ENCODE measurements at regions not wholly inside any gene's neighbourhood (a gene's known extent, or its start where the extent isn't known, plus 50 kb on each side); places are given as distances from the start of the nearest gene placed in this dataset.

DNA sequence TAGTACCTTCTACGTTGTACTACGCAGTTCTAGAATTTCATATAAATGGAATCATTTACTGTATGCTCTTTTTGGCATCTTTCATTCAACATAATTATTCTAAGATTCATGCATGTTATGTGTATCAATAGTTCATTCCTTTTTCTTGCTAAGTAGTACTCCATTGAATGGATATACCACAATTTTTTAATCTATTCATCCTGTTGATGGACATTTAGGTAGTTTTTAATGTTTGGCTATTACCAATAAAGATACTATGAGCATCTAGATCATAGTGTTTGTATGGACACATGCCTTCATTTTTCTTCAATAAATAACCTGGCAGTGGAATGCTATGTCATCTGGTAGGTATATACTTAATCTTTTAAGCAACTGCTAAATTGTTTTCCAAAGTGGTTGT lies 83.0 kb upstream of the ELN start:
- no peak for TF ChIP-seq CTCF (IDR thresholded peaks at IDR 0.05; ENCODE audit: insufficient read depth, low read depth, low read length)
- no peak for TF ChIP-seq EZH2 (IDR thresholded peaks at IDR 0.05; ENCODE audit: insufficient read depth, low read length)
